NCI-H510A treated with DMSO at 0.1 percent for 48 hours (cell line): ENCODE measurements at regions not wholly inside any gene's neighbourhood (a gene's known extent, or its start where the extent isn't known, plus 50 kb on each side); places are given as distances from the start of the nearest gene placed in this dataset.

Experiments
- DNase-seq: peaks from one replicate; lab custom pipeline; 2025; lab: John Stamatoyannopoulos, UW

- no peak for DNase-seq
Observed at GRCh38 chr14:100955201-100955600, 51.7 kb upstream of the RTL1 start.

GRCh38 chr14:100962494-100962893 lies 59.0 kb upstream of the RTL1 start:
- no peak for DNase-seq

DNA sequence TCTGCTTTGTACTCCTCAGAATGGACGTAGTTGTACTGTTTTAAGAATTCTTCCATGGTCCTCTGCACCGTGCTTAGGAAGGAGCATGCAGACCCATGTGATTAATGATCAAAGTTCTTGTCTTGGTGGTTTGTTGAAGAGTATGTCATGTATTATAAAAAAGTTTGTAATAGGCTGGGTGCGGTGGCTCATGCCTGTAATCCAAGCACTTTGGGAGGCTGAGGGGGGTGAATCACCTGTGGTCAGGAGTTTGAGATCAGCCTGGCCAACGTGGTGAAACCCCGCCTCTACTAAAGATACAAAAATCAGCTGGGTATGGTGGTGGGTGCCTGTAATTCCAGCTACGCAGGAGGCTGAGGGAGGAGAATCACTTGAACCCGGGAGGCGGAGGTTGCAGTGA lies 61.8 kb upstream of the RTL1 start:
- DNase-seq = no peak

DNA sequence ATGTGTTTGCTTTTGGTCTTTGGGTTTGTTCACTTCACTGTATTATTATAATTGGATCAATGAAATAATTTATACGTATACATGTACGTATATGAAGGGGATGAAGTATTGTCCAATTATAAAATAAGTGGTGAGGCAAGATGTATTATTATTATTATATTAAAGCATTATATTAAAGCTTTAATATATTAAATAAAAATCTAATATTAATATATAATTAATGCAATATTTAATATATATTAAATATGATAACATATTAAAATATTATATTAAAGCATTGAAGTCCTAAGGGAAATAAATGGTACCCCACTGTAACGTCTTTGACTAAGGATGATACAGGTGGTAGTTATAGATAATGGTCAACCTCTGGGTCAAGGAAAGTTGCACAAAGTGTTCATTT lies 63.7 kb upstream of the RTL1 start:
- no peak for DNase-seq

GRCh38 chr14:100967930-100968329 lies 64.4 kb upstream of the RTL1 start:
- DNase-seq = no peak

- no peak for DNase-seq
Observed at GRCh38 chr14:100972118-100972897, 68.8 kb upstream of the RTL1 start.

GRCh38 chr14:100975671-100976070 lies 72.1 kb upstream of the RTL1 start:
- DNase-seq = no peak

DNA sequence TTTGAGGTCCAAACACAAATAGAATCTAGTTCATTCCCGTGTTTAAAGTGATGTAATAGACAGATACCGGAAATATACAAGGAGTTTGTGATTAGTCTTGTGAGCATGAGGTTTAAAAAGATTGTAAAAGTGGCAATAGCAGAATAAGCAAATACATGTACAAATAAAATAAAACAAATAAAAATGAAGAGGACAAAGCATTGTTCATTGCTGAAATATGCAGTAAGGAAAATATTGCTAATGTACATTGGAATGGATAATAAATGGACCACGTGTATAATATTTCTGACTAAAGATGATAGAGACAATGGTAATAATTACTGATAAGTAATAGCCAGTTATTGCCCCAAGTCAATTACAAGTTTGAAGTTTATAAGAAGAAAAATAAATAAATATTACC lies 75.6 kb upstream of the RTL1 start:
- no peak for DNase-seq

DNA sequence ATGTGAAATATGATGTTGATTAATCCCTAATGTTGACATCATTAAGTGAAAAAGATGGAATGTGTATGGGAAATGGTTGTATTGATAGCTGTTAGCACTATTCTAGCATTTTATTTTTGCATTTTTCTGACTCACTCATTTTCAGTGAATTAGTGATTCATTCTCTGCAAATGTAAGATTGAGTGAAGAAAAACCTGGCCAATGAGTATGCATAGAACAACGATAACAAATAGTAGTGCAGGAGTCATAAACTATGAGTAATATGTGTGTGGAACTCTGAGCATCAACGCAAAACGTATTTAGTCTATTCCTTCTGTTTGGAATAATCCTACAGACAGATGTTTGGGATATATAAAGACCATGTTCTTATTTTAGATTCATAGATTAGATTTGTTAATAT lies 76.3 kb upstream of the RTL1 start:
- no peak for DNase-seq

DNA sequence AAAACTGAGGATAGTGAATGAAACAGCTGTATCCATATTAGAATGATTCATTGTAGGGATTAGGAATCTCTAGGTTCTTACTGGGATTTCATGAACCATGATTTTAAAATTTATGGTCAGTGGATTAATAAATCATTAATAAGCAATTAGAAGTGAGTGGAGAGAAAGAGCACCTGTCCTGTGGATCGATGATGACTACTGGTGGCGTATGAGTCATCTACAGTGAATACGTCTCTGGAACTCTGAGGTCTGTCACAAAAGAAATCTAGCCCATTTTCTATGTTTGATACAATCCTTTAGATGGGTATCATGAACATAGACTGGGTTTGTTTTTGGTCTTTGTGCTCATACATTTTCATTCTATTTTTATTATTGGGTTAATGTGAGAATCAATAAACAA lies 77.3 kb upstream of the RTL1 start:
- no peak for DNase-seq

DNA sequence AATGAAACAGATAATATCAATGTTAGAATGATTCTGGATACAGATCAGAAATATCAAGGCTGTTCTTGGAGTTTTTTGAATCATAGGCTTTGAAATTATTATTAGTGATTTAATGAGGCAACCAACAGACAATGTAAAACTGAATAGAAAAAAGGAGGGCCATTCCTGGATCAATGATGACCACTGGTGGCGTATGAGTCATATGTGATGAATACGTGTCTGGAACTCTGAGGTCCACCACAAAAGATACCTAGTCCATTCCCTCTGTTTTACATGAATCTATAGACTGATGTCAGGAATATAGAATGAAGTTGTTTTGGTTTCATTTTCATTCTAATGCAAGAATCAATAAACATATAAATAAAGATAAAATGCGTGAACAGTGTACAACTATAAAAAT lies 78.3 kb upstream of the RTL1 start:
- no peak for DNase-seq

DNA sequence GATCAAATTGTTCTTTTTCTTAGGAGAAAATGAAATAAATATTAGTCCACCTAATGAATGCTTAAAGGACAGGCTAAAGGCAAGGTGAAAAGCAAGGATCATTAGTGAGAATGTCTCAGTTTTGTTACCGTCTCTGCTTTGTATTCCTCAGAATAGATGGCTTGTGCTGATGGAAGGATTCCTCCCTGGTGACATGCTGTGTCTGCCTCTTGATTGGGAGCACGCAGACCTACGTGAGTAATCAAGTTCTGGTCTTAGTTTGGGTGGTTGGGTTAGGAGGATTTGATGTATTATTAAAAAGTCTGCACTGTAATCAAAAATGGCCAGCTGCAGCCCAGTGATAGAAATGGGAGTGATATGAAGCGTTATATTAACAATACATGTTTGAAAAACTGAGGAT lies 78.8 kb upstream of the RTL1 start:
- no peak for DNase-seq

DNA sequence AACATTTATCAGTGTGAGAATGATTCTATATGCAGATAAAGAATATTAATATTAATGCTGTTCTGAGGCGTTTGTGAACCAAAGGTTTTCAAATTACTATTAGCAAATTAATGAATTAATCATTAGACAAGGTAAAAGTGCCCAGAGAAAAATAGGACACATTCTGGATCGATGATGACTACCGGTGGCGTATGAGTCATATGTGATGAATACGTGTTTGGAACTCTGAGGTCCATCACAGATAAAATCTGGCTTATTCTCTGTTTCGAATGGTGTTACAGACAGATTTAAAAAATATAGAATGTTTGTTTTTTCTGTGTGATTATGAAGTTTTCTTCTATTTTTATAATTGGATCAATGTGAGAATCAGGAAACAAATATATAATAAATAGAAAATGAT lies 79.2 kb upstream of the RTL1 start:
- DNase-seq = no peak

DNA sequence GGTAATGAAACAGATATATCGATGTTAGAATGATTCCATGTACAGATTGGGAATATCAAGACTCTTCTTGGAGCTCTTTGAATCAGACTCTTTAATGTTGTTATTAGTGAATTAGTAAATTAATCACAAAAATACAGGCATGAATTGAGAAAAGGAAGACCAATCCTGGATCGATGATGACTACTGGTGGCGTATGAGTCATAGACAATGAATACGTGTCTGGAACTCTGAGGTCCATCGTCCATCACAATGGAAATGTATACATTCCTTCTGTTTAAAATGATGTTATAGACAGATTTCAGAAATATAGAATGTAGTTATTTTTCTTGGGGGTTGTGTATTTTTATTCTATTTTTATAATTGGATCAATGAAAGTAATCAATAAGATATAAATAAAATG lies 80.2 kb upstream of the RTL1 start:
- no peak for DNase-seq

GRCh38 chr14:100988011-100988410 lies 84.5 kb upstream of the RTL1 start:
- DNase-seq = no peak

- DNase-seq = no peak
Observed at GRCh38 chr14:100988411-100988900, 84.9 kb upstream of the RTL1 start.

GRCh38 chr14:100988956-100989355 lies 85.4 kb upstream of the RTL1 start:
- DNase-seq = no peak

DNA sequence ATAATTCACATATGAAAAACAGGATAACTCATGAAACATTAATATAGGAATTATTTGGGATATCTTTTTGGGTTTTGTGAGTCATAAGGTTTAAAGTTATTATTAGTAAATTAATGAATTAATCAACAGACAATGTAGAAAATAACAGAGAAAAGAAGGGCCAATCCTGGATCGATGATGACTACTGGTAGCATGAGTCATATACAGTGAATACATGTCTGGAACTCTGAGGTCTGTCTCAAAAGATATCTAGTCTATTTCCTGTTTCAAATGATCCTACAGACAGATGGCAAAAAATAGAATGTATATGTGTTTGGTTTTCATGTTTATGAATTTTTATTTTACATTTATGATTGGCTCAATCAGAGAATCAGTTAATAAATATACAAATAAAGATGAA lies 86.4 kb upstream of the RTL1 start:
- DNase-seq = no peak

DNA sequence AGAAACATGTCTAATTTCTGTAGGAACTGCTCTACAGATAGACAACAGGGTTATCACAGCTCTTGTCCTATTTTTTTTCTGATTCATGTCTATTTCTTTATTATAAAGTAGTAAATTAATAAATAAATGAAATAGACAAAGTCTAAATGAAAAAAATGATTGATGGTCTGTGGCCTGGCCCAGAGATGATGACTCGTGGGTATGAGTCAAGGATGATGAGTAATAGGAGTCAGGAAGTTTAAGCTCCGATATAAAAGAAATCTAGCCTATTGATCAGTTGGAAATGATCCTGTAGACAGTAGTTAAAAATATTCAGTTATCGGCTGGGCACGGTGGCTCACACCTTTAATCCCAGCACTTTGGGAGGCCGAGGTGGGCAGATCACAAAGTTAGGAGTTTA lies 90.6 kb upstream of the RTL1 start:
- no peak for DNase-seq

DNA sequence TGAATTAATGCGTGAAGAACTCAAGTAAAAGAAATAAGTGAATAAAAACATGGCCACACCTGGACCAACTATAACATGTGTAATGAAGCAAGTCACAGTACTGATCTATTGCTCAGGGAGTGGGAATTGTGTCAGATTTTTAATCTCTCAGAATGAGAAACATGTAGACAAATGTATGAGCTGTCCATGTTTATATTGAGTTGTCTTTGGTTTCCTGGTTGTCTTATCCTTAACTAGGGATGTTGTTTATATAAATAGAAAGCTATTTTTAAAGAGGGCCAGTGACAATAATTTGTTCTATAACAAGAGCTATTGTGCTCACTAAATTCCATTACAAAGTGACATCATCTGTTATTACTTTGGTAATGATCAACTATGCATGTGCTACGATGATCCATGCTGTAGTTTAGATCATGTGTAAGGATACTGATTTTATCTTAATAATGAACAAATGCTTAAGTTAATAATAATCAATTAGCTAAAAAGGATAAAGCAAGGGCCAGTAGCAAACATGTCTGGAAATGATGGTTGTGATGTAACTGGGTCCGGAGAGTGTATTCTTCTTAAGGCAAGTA lies 91.3 kb upstream of the RTL1 start:
- DNase-seq = no peak

DNA sequence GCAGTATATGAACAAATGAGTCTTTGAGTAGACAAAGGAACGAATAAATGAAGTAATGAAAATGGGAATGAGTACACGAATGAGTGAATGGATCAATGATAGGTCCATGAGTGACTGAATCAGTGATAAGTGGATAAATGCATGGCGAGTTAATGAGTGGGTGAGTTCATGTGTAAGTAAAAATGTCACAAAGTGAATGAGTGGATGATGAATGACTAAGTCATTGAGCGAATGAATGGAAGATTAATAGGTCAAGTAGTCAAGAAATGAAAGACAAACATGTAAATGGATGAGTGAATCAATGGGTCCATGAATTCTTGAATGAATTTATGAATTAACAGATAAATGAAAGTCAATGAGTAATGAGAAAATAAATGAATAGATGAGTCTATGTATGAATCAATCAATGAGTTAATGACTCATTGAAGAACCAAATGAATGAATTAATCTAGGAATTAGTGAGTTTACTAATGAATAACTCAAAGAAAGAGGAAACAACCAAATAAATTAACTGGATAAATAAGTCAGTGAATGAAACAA lies 97.3 kb upstream of the RTL1 start:
- DNase-seq = no peak

- DNase-seq = no peak
Observed at GRCh38 chr14:101001311-101002069, 98.0 kb upstream of the RTL1 start.

DNA sequence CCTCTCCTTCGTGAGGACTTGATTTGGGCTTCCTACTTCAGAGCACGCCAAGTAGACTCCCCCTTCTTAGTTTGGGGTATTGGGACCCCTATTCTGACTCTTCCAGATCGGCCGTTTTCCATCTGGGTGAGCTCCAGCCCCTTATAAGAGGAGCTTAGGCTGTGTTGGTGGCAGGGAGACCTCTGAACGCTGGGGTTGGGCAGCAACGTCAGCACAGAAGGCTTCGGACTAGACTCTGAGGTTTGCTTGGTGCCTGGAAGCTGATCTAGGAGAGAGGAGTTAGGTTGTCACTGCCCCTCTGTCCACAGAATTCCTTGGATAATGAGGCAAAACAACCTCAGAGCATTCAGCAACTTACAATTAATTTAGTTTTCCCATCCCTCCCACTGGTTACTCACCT lies 99.2 kb upstream of the RTL1 start:
- no peak for DNase-seq
